ENCODE measurements at regions not wholly inside any gene's neighbourhood (a gene's known extent, or its start where the extent isn't known, plus 50 kb on each side); places are given as distances from the start of the nearest gene placed in this dataset.
"Not testable (repeated sequence)": the region's sequence is repeated elsewhere in the genome, so short reads cannot be mapped to it uniquely, and the experiment has no call there.

DNA sequence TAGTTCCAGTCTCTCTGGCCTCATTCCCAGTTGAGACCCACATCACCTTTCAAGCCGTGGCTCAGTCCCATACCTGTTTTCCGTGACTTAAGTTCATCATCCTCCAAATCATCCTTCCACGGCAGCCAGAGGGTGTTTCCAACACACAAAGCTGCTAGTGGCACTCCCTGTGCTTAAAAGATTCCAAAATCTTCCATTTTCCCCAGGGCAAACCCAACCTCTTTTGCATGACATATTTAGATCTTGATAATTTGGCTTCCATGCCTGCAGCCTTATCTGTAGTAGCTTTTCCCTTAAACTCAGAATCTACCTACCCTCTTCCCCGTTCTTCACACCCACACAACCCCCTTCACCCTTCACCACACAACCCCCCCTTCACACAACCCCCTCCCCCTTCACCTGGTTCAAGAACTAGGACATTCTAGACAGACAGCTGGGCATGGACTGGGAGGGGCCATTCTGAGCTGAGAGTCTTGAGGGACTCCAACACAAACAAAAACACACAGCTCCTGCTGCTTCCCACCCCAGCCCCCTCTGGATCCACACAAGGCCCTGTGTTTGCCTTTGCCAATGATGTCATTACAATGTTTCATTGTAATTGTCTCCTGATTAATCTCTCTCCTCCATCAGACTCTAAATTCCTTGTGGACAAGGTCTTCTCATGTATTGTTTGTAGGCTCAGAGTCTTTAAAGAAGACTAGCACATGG is 268.2 kb downstream of the SH3GL2 start:
- DNase-seq, result no peak

DNA sequence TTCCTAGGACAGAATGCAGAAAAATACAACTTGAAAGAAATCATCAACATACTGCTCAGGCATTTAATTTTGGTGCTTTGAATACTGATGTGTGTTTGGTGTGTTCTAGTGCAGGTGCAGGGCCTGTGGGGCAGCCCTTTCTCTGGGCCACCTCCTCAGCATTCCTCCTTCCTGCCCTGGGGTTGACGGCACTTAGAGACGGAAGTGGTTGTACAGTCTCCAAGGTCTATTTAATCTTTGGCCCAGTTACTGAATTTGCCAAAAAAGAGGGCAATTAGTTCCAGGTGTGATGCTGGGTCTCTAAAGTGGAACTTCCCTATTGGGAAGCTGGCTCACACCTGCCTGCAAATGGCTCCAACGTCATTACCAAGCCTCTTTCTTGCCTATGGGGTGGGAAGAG is 269.0 kb downstream of the SH3GL2 start:
- DNase-seq, result no peak

DNA sequence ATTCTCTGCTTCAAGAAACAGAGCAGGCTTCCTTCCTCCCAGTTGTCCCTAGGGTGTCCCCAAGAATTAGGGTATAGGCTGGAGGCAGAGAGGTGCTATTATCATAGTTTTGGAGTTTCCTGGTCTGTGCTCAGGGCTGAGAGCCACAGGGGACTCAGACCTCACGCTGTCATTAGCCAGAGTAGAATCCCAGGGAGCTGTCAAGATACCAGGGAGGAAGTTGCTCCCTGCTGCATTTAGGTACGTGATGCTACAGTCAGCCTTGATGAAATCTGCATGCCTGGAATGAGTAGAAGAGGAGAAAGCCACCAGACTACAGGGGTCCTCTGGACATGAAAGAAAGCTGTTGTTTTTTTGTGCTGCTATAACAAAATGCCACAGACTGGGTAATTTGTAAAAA is 273.2 kb downstream of the SH3GL2 start:
- DNase-seq, result no peak

DNA sequence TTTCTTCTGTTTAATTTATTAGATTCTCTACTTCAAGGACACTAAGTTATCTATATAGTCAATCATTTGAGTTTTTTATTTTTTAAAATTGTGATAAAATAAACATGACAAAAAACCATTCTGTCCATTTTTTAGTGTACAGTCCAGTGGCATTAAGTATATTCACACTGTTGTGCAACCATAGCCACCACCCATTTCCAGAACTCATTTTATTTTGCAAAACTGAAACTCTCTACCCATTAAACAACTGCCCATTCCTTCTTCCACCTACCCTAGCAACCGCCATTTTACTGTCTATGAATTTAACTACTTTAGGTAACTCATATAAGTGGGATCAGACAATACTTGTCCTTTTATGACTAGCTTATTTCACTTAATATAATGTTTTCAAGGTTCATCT is 275.6 kb downstream of the SH3GL2 start:
- DNase-seq, result no peak

DNA sequence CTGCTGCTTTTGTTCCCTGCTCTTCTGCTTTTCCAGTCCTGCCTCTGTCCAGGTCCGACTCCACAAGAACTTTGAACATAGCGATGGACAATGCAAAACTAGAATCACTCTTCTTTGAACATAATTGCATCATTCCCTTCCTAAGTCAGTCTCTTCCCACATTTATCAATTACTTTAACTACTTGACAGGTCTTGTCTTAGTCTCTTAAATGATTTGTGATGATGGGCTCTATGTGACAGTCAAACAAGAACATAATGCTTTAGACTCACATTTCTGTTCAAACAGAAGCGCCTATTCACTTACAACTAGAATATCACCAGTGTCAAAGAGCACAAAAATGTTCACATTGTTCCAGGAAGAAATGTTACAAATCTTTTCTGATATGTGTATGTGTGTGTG is 278.1 kb downstream of the SH3GL2 start:
- DNase-seq, result no peak

DNA sequence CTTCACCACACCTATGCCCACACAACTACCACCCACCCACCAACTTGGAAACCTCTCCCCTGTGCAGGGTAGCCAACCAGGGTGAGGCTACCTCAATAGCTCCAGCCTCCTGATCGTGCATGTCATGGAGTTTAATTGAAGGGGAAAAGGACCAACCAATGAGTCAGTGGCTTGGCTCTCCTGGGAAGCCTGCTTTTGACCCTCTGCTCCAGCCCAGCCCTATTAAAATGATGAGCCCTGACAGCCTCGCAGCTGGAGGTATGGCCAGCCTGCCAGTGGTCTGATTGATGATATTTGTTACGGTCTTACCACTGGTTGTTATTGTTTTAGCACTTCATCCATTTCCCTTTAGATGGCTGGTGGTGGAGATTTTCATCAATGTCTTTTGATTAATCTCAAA is 280.4 kb downstream of the SH3GL2 start:
- no peak for DNase-seq

DNA sequence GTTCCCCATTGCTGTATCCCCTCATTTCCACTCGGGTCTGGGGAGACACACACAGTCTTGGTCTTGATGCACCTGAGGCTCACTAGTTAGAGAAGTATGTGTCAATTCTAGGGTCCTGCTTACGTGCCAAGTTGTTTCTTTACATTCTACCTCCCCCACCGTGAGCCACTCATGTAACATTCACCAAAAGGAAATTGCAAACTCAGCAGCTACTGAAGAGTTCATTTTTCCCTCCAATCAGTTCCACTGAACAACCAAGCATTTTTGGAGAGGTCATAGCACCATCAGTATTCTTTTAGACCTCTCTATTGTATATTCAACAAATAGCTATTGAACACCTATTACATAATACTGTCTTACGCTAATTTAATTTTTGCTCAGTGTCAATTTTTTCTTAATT is 281.1 kb downstream of the SH3GL2 start:
- DNase-seq, result no peak

DNA sequence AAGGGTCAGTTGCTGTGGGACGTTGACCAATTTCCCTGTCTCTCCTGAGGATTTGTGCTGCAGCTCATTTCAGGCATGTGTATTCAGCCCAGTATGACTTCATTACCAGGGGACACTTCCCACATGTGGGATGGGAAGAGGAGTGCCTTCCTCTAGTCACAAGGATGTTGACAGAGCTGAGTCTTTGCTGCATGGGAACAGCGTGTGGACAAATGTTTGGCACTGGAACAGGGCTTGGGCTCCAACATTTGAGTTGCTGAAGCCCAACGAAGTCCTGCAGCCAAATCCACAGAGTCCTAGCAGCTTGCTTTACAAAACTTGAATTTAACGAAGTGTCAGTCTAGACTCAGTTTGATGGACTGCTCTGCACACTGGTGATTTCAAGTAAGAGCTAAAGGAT is 283.2 kb downstream of the SH3GL2 start:
- DNase-seq, result no peak

DNA sequence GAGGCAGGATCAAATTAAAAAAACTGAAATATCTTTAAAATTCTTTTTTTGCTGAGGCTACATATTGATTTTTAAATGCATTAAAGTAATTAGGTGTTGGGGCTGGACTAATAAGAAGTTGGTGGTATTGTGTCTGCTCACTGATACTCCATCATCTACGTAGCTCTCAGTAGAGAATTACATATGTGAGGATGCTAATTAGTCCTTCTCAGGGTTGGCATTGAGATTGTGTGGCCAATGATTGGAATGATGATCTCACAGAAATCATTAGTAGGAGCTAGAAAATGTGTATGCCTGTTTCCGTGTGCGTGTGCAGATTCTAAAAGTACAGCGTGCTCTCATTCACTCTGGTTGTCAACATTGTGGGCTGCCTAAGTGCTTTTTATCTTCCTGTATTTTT is 283.8 kb downstream of the SH3GL2 start:
- DNase-seq, result no peak

DNA sequence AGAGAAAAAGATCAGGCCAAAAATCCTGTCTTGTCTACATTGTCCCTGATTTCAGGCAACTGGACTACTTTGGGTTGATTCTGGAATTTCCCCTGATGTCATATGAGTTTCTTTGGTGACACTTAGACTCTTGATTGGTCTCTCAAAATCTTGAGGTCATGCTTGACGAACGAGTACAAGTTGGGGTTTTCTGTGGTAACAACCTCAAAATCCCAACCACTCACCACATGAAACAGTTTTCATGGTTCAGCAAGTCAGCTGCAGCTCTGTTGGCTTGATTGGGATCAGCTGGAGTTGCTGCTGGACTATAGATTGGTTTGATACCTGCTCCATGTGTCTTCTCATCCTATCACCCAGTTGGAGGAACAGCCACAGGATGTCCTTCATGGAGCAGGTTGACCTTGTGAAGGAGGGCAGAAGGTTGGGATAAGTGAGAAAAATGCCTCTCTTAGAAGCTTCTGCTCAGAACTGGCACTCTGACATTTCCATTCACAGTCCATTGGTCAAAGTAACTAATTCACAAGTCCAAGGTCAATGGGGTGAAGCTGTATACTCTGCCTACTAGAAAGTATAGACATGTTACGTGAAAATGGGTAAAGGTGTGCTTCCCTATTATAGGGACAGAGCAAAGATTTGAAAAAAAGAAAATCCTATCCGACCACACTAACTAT is 284.5 kb downstream of the SH3GL2 start:
- DNase-seq, result no peak

DNA sequence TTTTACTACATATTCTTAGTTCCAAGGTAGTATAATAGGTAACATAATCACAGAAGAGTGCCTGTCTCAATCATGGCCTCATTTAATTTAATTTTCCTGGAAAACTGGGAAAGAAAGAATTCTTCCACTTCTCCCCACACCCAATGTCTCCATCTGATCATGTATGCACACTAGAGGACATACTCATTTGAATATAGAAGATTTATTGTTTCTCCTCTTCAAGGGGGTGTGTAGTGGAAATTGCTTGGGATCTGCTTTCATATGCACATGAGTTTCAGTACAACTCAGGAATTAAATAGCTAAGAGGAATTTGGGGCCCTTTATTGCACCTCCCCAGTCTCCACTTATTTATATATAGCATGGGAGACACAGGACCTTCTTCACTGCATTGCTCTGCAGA is 285.1 kb downstream of the SH3GL2 start:
- DNase-seq, result no peak

DNA sequence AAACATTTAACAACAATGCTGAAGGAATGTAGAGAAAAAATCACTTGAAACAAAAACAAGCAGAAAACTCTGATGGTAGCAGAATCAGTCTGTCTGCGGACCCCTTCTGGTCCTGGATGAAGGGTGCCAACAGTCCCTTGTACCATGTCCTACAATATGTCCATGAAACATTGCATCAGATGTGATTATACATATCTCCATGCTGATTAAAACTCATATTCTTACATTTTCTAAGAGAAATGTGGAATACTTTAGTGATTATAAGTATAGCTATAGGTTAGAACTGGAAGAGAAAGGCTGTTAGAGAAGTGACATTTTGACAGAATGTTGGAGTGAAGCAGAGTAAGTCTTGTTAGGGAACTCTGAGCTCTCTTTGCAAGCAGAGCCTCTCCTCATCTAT is 286.1 kb downstream of the SH3GL2 start:
- no peak for DNase-seq

DNA sequence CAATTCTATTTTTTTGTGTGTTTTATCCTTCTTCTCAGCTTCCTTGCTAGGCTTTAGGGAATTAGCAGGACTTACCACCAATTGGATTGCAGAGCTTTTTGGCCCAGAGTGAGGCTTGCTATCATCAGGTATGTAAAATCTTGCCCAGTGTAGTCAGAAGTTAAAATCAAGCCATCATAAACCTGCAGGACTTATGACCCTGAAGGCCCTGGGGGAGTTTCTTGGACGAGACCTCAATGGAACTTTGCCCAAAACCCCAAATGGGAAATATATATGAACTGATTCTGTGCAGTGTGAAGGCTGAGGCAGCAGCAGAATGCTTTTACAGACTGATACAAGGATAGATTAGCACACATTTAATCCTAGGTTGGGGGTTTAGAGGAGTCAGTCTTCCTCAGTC is 287.0 kb downstream of the SH3GL2 start:
- no peak for DNase-seq

DNA sequence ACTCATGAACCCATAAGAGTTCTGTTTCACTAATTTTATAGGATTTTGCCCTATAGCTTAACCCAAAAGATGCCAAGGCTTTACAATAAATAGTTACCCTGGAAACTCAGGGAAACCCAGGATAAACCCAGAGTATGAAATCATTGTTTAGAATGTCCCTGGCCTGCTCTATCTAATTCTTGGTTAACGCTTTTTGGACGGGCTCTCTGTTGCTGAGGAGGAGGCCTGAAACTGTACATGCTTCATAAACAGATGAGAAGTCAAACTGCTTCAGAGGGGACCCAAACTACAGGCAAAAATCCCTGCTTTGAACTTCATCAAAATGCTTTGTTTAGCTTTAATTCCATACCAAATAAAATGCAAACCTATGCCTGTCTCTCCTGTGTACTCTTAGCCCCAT is 291.9 kb downstream of the SH3GL2 start:
- DNase-seq, result no peak

DNA sequence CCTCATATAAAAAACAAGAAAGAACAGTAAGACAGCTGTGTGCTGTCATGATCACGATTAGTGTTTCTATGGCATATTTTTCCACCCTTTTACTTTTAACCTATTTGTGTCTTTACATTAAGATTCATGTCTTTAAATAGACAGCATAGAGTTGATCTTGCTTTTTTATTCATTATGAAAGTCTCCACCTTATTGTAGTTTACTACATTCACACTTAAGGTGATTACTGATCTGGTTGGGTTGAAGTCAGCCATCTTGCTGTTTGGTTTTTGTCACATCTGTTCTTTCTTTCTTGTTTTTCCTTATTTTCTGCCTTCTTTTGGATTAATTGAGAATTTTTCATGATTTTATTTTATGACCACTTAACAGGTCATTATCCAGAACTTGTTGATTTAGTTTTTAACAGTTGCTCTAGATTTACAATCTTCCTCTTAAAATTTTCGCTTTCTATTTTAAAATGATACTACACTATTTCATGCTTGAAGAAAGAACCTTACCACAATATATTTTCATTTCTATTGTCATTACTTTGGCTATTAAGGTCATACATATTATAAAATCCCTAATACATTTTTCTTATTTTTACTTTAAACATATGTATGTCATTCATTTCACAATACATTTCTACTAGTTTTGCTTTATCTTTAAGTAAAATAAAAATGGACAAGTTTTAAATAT is 292.5 kb downstream of the SH3GL2 start:
- DNase-seq, result no peak

DNA sequence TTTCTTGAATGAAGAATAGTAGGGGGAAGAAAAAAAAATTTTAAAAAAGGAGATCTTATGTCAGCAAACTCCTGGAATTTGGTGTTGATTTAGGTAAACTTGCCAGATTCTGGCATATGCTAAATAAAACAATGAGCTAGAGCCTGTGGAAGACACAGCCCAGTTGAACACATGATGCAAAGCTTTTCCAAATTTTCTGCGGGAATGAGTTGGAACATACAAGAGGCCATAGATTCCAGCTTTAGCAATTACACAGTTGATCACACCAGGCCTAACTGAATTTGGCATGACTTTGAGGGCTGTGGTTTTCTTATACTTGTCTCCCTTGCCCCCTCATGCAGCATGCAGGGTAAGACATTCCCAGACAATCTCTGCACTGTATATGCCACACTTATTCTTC is 297.0 kb downstream of the SH3GL2 start:
- no peak for DNase-seq

DNA sequence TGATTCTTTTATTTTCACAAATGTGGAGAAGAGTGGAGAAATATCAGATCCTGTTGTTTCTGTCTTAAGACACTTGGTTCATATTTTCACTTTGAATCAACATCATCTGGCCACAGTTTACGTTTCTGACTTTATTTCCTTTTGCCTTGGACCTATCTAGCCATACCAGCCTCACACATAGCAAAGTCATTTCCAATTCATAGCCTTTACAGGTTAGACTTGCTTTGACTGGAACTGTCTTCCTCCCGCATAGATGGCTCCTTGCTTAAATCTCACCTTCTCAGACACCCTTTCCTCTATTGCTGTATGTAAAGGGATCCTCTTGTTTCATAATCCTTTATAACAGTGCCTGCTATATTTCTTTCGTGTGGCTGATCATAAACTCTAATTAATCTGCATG is 297.8 kb downstream of the SH3GL2 start:
- DNase-seq, result no peak

DNA sequence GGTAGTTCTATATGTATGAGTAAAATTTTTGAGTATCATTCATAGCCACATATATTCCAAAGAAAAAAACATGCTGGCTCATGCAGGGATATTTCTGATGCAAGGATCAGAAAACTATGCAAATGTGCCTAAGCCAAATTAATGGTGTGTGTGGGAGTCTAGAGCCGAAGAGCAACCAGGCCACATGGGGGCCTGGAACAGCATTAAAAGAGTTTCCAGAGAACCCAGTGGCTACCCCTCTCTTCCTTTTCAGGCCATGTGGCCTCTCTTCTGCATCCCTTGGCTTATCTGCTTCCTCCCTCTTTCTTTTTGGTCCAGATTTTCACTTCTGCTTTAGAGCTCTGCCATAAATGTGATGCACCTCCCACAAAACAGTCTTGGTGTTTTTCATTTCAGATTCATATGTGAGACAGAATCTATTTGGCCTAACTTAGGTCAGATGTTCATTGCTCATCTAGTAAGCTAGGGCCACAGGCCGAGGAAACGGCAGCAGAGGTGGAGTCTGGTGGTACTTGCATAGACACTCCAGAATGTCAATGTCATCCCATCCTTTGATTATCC is 300.0 kb downstream of the SH3GL2 start:
- no peak for DNase-seq

DNA sequence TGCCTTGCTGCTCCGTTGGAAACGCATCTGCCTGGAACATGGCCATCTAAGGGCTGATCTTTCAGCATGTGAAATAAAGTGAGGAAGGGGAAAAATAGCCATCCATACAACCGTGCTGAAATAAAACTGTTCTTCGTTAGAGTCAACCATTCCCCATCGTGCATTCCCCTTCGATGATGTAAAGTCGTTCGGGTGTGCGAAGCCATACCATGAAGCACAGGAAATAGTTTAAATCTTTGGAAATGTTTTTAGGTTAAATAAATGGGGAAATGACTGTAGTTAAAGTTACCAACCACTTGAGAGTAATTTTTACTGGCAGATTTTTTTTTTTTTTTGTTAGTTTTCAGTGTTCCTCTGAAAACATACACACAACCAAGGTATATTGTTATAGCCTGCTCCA is 302.5 kb downstream of the SH3GL2 start:
- no peak for DNase-seq

DNA sequence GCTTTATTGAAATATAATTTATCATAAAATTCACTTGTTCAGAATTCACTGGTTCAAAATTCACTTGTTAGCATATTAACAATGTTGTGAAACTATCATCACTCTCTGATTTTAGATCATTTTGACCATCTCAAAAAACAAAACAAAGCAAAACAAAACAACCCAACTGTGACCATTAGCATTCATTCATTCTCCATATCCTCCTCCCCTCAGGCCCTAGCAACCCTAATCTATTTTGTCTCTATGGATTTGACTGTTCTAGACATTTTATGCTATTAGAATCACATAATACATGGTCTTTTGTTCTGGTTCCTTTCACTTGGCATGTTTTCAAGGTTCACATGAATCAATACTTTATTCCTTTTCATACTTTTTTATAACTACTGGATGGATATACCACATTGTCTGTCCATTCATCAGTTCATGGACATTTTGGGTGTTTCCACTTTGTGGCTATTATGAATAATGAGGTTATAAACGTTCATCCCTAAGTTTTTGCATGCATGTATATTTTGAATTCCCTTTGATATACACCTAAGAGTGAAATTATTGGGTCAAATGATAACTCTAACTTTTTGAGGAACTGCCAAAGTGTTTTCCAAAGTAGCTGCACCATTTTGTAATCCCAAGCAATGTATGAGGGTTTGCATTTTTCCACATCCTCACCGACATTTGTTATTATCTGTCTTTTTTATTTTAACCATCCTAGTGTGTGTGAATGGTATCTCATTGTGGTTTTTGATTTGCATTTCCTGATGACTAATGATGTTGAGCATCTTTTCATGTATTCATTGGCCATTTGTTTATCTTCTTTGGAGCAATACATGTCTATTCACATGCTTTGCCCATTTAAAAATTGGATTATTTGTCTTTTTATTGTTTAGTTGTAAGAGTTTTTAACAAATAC is 304.1 kb downstream of the SH3GL2 start:
- DNase-seq, result no peak

DNA sequence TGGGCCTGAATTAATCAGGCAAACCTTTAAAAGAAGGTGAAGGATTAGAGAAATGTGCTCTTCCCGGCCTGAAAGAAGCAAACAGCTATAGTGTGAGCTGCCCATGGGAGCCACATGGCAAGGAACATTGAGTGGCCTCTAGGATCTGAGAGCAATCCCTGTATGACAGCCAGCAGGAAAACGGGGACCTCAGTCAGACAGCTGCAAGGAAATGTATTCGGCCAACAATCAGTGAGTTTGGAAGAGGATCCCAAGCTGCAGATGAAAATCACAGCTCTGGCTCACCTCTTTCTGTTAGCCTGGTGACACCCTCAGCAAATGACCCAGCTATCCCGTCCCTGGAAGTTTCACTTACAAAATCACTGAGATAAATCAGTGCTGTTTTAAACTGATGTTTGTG is 309.2 kb downstream of the SH3GL2 start:
- no peak for DNase-seq

DNA sequence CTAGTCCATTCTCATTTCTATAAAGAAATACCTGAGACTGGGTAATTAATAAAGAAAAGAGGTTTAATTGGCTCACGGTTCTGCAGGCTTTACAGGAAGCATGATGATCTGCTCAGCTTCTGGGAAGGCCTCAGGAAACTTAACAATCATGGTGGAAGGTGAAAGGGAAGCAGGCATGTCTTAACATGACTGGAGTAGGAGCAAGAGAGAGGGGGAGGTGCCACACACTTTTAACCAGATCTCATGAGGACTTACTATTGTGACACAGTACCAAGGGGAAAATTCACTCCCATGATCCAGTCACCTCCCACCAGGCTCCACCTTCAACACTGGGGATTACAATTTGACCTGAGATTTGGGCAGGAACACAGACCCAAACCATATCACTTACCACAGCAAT is 310.1 kb downstream of the SH3GL2 start:
- not testable (repeated sequence) for DNase-seq

Data from activated effector memory CD4-positive, alpha-beta T cell treated with Interleukin-2 at 50 U/mL for 16 hours (primary cell).